ENCODE measurements at regions not wholly inside any gene's neighbourhood (a gene's known extent, or its start where the extent isn't known, plus 50 kb on each side); places are given as distances from the start of the nearest gene placed in this dataset.

GRCh38 chr6:164121527-164121926, 707.0 kb downstream of the QKI start:
- DNase-seq (ENCODE audit: low spot score): no peak

DNA sequence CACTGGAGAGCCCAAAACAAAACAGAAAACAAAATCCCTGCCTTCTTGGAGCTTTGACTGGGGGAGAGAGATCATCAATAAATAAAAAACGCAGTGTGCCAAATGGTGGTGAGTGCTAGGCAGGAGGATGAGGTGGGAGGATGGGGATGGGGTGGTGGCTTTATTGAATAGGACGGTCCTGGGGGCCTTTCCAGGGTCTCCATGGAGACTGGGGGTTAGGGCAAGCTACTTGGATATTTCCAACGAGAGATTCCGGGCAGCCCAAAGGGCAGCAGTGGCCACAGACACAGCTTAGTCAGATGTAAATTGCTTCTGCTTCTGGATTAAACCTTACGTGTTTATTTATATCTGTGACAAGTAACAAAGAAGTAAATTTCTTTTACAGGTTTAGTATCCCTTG, 700.1 kb downstream of the QKI start:
- no peak for DNase-seq (ENCODE audit: low spot score)

DNA sequence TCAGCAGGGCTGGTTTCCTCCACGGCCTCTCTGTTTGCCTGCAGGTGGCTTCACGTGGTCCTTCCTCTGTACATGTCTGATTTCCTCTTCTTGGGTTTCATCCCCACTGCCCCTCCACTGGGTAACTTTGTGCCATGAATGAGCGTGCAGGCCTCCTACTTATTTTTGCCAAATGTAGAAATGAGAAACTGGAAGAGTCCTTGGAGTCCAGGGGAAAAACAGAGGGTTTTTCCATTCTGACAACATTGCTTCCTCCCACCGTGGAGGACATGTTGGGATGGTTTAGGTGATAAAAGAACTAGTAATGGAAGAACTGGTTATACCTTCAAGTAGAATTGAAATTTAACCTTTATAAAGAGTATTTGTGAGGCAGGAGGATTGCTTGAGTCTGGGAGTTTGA, 699.5 kb downstream of the QKI start:
- DNase-seq (ENCODE audit: low spot score): no peak

DNA sequence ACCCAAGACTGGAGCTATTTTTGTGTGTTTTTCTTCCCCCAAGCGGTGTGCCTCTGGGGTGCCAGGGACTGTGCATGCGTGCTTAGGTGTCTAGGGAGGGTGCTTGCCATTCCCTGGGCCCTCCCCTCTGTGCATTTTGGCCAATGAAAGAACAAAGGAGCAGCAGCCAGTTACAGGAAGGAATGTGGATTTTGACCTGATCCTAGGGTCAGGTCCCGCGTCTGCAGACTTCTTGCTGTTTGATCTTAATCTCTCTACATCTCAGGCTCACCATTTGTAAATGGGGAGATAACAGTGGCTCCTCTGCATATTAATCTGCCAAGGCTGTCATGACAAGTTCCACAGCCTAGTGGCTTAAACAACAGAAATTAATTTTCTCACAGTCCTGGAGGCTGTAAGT, 699.1 kb downstream of the QKI start:
- DNase-seq (ENCODE audit: low spot score): peak; percentile 39

DNA sequence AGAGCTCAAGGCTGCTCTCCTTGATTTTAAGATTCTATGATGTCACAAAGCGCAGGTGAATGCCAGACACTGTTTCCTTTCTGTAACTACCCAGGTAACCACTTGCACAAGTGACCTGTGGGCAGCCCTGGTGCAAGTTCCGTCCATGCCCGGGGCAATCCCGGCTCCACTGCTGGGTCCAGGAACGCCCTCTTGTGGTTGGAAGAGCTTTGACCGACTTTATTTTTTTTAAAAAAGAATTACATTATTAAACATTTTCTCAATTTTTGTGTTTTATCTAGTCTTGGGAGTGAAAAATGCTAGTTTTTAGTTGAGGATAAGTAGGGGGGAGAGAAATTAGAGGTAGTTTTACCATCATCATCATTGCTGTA, 695.2 kb downstream of the QKI start:
- DNase-seq (ENCODE audit: low spot score): no peak

GRCh38 chr6:164108869-164109769, 694.6 kb downstream of the QKI start:
- DNase-seq (ENCODE audit: low spot score): no peak

DNA sequence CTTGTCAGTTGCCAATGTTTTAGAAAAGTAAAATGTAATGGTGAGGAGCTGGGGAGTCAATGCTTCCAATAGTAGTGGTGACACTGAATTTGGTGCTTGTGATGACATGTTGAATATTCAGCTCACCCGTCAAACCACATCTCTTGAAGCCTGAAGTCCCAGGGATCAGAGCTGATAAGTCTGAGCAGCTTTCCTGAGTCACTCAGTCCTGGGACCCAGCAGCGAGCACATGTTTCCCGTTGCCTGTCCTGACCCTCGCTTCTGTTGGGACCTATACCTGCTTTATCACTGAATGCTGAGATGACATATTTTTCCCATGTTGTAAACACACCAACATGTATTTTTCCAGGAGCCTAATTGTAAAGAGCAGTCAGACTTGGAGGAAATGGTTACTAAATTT, 693.6 kb downstream of the QKI start:
- DNase-seq (ENCODE audit: low spot score): no peak

DNA sequence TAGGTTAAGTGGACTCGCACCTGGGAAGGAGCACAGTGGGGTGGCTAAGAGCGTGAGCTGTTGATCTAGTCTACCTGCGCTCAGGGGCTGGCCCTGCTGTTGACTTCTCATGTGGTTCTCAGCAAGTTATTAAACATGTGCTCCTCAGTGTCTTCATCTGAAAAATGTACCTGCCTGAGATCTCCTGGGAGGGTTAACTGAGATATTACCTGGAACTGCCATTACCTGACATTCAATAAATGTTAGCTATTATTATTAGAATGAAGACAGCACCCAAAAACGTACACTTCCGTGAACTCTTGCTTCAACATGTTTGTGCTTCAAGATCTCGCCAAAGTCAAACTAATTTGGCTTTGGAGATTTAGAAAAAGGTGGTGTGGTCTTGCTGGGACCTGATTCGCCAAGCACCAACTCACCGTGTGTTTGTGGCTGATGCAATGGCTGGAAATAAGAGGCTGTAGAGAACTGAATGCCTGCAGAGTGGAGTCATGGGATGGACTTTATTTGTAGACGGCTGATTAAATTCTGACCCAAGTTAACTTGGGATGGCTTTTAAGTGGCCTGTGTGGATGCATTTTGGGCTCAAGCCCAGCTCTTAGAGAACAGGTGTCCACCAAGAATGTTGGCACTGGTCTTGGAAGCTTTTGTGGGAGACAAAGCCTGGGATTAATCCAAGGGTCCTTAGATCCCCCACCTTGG, 692.9 kb downstream of the QKI start:
- DNase-seq (ENCODE audit: low spot score): no peak

DNA sequence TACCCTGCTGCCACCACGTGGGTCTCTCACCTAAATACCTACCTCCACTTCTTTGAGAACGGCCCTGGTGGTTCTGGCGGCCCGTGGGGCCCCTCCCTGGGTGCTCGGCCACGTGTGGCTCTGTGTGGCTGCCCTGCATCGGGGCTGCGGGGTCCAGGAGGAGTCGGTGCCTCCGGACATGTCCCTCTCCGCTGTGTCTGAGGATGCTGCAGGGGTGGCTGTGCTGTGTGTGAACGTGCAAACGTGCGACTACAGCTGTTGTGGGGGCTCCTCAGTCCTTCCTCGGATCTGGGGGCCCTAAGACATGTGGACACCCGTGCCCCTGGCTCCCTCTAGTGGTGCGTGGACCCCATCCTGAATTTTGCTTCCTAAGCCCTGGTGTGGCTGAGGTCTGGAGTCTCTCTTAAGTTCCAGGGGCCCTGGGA, 691.8 kb downstream of the QKI start:
- peak; percentile 54 for DNase-seq (ENCODE audit: low spot score)

GRCh38 chr6:164105705-164106104, 691.2 kb downstream of the QKI start:
- no peak for DNase-seq (ENCODE audit: low spot score)

DNA sequence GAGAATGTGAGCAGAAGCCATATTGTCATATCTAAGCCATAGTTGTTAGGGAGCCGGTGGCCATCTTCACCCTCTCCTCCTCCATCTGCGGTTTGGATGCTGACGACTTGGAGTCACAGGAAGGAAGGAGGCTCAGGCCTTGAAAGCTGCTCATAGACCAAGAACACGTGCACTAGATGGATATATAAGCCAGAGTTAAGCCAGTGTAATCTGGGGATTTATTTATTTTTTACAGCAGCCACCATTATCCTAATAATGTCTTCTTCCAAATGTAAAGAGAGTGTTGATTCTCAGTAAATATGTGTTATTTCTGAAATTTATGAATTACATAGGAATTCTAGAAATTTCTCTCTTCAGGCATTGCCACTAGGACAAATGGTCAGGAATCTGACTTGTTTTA, 689.9 kb downstream of the QKI start:
- DNase-seq (ENCODE audit: low spot score): no peak

DNA sequence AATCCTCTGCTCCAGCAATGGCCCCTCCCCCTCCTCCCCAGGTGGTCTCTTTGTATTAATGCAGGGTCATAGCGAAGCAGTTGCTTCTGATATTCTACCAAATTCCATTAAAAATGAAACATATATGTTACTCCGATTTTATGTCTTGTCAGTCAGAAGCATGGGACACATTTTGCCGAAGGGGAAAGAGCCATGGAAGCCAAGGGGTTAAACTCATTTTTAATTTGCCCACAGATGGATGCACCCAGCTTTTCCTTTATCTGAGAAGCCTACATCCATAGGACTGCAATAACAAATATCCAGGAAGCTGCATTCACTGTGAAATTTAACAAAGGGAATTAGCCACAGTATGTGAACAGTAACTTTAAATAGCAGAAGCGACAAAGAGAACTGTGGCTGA, 688.2 kb downstream of the QKI start:
- no peak for DNase-seq (ENCODE audit: low spot score)

- DNase-seq (ENCODE audit: low spot score): no peak
Measured at GRCh38 chr6:164101859-164102258, 687.3 kb downstream of the QKI start.

- DNase-seq (ENCODE audit: low spot score): no peak
Measured at GRCh38 chr6:164099269-164099865, 684.8 kb downstream of the QKI start.

DNA sequence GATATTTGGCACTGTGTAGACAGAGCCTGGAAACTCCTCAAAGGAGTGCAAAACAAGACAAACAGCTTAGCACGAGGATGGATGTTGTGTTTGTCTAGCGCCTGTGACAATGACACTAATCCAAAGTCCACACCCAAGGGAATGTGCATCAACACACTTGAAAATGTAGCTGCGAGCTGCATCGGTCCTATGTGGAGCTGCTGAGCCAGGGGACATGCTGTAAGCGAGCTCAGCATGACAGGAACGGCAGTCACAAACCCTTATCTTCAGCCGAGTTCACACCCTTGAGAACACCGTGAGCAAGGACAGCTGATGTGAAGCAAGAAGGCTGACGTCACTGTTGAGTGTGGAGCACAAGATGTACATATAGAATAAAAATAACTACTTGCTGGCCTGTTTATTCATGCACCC, 684.3 kb downstream of the QKI start:
- no peak for DNase-seq (ENCODE audit: low spot score)

GRCh38 chr6:164097551-164098398, 683.3 kb downstream of the QKI start:
- no peak for DNase-seq (ENCODE audit: low spot score)

DNA sequence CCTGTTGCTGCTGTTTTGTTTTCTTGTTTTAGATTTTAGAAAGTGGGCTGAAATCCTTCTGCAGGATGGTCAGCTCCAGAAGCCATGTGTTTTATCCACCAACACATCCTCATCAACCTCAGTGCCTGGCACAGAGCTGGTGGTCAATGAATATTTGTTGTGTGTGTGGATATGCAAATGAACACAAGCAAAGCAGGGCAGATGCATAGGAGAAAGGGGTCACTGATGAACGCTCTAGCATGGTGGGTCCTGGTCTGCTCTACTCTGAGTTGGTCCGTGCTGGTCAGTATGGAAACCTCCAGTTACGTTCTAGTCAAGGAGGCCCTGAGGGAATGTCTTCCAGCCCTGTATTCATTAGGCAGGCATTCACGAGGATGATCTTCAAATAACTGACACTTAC, 682.5 kb downstream of the QKI start:
- no peak for DNase-seq (ENCODE audit: low spot score)

DNA sequence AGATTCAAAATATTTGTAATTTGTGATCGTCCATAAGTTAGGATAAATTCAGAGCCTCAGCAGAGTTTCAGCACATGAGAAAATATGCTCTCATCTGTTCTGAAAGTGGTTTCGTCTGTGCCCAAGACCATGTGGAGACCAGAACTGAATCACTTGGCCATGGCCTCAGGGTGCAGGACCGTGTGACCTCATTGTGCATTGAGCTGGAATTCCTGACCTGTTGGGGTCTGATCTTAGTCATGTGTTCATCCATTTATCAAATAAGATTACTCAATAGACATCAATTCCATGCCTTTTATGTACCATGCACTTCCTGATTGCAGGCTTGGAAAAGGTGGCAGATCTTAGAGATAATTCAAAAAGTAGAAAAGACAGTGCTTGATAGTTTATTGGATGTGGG, 680.5 kb downstream of the QKI start:
- DNase-seq (ENCODE audit: low spot score): no peak

GRCh38 chr6:164087870-164088269, 673.4 kb downstream of the QKI start:
- DNase-seq (ENCODE audit: low spot score): no peak

DNA sequence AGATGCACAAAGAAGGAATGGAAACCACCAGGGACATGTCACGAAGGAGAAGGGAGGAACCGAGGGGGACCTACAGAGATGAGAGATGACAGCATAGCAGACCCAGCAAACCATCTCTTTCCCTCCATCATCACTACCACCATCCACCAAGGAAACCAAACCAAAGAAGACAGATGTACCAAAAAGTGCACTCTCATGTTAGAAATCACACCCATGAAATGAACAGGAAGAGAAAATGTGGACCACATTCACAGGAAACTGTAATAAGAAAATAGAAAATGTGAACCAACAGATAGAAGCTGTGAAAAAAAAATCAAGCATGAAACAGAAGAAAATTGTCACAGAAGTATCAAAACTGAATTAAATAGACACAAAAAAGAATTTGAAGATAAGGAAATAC, 672.7 kb downstream of the QKI start:
- no peak for DNase-seq (ENCODE audit: low spot score)

- DNase-seq (ENCODE audit: low spot score): no peak
Measured at GRCh38 chr6:164086076-164086887, 671.8 kb downstream of the QKI start.

Measured in SK-N-DZ (cell line).